Endothelial cell (in vitro differentiated cells): ENCODE measurements at regions not wholly inside any gene's neighbourhood (a gene's known extent, or its start where the extent isn't known, plus 50 kb on each side); places are given as distances from the start of the nearest gene placed in this dataset.

Experiments
- DNase-seq: peaks from one replicate; pipeline ENCODE4 v3.0.0; 2021; ENCODE audit warnings: low spot score
- H3K27ac Mint-ChIP-seq: one replicate; pipeline ENCODE4 v1.8.0; 2021; ENCODE audit warnings: mixed read lengths, inconsistent platforms; ENCODE audit not compliant: unreplicated experiment
- H3K27me3 Mint-ChIP-seq: one replicate; pipeline ENCODE4 v1.8.0; 2021; ENCODE audit warnings: mild to moderate bottlenecking, moderate library complexity, mixed read lengths, inconsistent platforms; ENCODE audit not compliant: unreplicated experiment
- H3K36me3 Mint-ChIP-seq: one replicate; pipeline ENCODE4 v1.8.0; 2021; ENCODE audit warnings: mild to moderate bottlenecking, low read depth, mixed read lengths, inconsistent platforms; ENCODE audit not compliant: unreplicated experiment
- H3K4me1 Mint-ChIP-seq: one replicate; pipeline ENCODE4 v1.8.0; 2021; ENCODE audit warnings: mild to moderate bottlenecking, mixed read lengths, inconsistent platforms; ENCODE audit not compliant: unreplicated experiment
- H3K4me3 Mint-ChIP-seq: one replicate; pipeline ENCODE4 v1.8.0; 2021; ENCODE audit warnings: mild to moderate bottlenecking, mixed read lengths, inconsistent platforms; ENCODE audit not compliant: unreplicated experiment
- H3K9me3 Mint-ChIP-seq: one replicate; pipeline ENCODE4 v1.8.0; 2021; ENCODE audit warnings: mixed read lengths, inconsistent platforms; ENCODE audit not compliant: unreplicated experiment
- TF ChIP-seq, protein P1 (sequence below): fragments of 200-600 bp; sonication (generic); IDR thresholded peaks from one replicate; pipeline ENCODE4 v1.5.0; 2021; ENCODE audit warnings: antibody characterized with exemption; ENCODE audit not compliant: unreplicated experiment

- Mint-ChIP-seq H3K4me1 (no peaks in the 10 kb centered on the region), H3K27me3 (no peaks in the 10 kb centered on the region), H3K27ac (no peak overlapping the region), H3K36me3 (no peaks in the 10 kb centered on the region), H3K9me3 (no peaks in the 10 kb centered on the region), H3K4me3 (no peak overlapping the region)
- no peak for DNase-seq
- TF ChIP-seq, protein P1, sequence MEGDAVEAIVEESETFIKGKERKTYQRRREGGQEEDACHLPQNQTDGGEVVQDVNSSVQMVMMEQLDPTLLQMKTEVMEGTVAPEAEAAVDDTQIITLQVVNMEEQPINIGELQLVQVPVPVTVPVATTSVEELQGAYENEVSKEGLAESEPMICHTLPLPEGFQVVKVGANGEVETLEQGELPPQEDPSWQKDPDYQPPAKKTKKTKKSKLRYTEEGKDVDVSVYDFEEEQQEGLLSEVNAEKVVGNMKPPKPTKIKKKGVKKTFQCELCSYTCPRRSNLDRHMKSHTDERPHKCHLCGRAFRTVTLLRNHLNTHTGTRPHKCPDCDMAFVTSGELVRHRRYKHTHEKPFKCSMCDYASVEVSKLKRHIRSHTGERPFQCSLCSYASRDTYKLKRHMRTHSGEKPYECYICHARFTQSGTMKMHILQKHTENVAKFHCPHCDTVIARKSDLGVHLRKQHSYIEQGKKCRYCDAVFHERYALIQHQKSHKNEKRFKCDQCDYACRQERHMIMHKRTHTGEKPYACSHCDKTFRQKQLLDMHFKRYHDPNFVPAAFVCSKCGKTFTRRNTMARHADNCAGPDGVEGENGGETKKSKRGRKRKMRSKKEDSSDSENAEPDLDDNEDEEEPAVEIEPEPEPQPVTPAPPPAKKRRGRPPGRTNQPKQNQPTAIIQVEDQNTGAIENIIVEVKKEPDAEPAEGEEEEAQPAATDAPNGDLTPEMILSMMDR = no peak
Observed at GRCh38 chr4:12144051-12144450, 715.4 kb upstream of the HS3ST1 start.

- no peaks in the 10 kb centered on the region for H3K27me3 Mint-ChIP-seq
- H3K27ac Mint-ChIP-seq = no peak overlapping the region
- H3K4me1 Mint-ChIP-seq = peaks cover 19% of the 10 kb centered on the region
- TF ChIP-seq, protein P1 = no peak
- DNase-seq = no peak
- no peak overlapping the region for H3K4me3 Mint-ChIP-seq
- H3K36me3 Mint-ChIP-seq = no peaks in the 10 kb centered on the region
- no peaks in the 10 kb centered on the region for H3K9me3 Mint-ChIP-seq
Observed at GRCh38 chr4:12140864-12141263, 712.2 kb upstream of the HS3ST1 start.

DNA sequence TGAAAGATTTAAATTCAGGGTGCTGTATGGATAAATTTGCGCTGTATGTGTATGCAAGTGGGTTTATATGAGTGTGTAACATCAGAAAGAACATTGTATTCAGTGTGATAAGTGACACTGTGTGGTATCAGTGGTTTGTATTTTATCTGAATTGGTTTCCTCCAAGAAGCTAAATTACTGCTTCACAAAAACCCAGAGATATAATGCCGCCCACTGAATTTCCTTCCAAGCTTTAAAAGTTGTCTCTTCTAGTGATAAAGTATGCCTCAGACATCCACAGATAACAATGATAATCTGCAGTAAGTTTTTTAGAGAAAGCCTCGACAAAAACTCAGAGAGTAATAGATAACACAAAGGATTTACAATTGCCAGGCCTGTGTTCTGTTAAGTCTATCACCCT is 710.6 kb upstream of the HS3ST1 start:
- Mint-ChIP-seq H3K9me3 (no peaks in the 10 kb centered on the region), H3K27me3 (no peaks in the 10 kb centered on the region), H3K4me3 (no peak overlapping the region), H3K4me1 (peaks cover 19% of the 10 kb centered on the region), H3K36me3 (no peaks in the 10 kb centered on the region), H3K27ac (no peak overlapping the region)
- no peak for DNase-seq
- TF ChIP-seq, protein P1 = no peak

GRCh38 chr4:12138488-12138887 is 709.8 kb upstream of the HS3ST1 start:
- Mint-ChIP-seq H3K4me3 (no peak overlapping the region), H3K27me3 (no peaks in the 10 kb centered on the region), H3K4me1 (peaks cover 19% of the 10 kb centered on the region), H3K36me3 (no peaks in the 10 kb centered on the region), H3K9me3 (peaks cover 1% of the 10 kb centered on the region), H3K27ac (no peak overlapping the region)
- TF ChIP-seq, protein P1 = no peak
- DNase-seq = no peak

DNA sequence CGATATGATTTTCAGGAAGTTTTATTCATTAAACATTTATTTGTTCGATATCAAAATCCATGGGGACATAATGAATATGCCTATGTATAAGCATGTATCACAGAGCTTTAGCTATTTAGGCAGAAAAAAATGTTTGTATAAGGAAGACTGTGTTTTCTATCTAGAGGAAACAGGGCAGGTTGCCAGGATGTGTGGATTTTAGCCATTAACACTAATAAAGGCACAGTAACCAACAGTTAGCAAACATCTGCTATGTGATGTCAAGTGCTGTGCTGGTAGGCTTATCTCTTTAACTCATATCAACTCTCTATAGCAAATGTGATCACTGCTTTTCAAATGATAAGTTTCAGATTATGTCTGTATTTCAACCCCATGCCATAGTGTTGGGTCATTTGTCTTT is 708.9 kb upstream of the HS3ST1 start:
- TF ChIP-seq, protein P1 = no peak
- Mint-ChIP-seq H3K9me3 (peaks cover 5% of the 10 kb centered on the region), H3K27ac (peak overlapping the region; percentile 73), H3K4me1 (peaks cover 19% of the 10 kb centered on the region), H3K36me3 (no peaks in the 10 kb centered on the region), H3K4me3 (no peak overlapping the region), H3K27me3 (no peaks in the 10 kb centered on the region)
- no peak for DNase-seq
